IMR-90 (cell line): ENCODE measurements at regions not wholly inside any gene's neighbourhood (a gene's known extent, or its start where the extent isn't known, plus 50 kb on each side); places are given as distances from the start of the nearest gene placed in this dataset.

Experiments used
- ATAC-seq: fragments of 200-7000 bp; cut with Tn5 transposase; 2 replicates; pipeline ENCODE4 v1.9.1; 2020; ENCODE audit warnings: low read depth, mild to moderate bottlenecking, moderate library complexity
- BruUV-seq: library from RNA; stranded (reverse); fragments of 400-500 nt; replicated peaks from 2 replicates; lab custom pipeline; 2021; lab: Mats Ljungman, UMichigan
- CTCF ChIA-PET: fragments of 300-600 bp; formaldehyde crosslinking; extraction: SDS; loops from one replicate; lab custom pipeline; 2021; ENCODE audit warnings: antibody characterized with exemption; lab: Yijun Ruan, JAX
- POLR2A ChIA-PET: fragments of 300-600 bp; sonication (Branson Sonifier 250); formaldehyde crosslinking; loops from one replicate; lab custom pipeline; 2022; ENCODE audit warnings: antibody characterized with exemption; ENCODE audit not compliant: unreplicated experiment; lab: Charles Lee
- DNase-seq: peaks from one replicate; pipeline ENCODE4 v3.0.0; 2013
- H2AFZ ChIP-seq: replicated peaks from 2 replicates; pipeline ENCODE3; 2013; ENCODE audit warnings: low read length, mild to moderate bottlenecking; ENCODE audit not compliant: poor library complexity
- H2AK5ac ChIP-seq: 2 replicates; pipeline ENCODE4 v1.6.1; 2013; ENCODE audit warnings: low read depth, low read length, inconsistent platforms
- H2AK9ac ChIP-seq: replicated peaks from 2 replicates; pipeline ENCODE3; 2013; ENCODE audit warnings: mild to moderate bottlenecking, low read depth, low read length, moderate library complexity; ENCODE audit not compliant: poor library complexity
- H2BK120ac ChIP-seq: 2 replicates; pipeline ENCODE4 v1.6.1; 2013; ENCODE audit warnings: low read depth, low read length, inconsistent platforms
- H2BK15ac ChIP-seq: 3 replicates; pipeline ENCODE4 v1.6.1; 2013; ENCODE audit warnings: low read depth, low read length, inconsistent platforms
- H2BK20ac ChIP-seq: 2 replicates; pipeline ENCODE4 v1.6.1; 2013; ENCODE audit warnings: low read depth, mild to moderate bottlenecking, inconsistent platforms, low read length, moderate library complexity
- H2BK5ac ChIP-seq: 2 replicates; pipeline ENCODE4 v1.6.1; 2013; ENCODE audit warnings: mild to moderate bottlenecking, low read depth, low read length, inconsistent platforms; ENCODE audit not compliant: poor library complexity, severe bottlenecking
- H3K14ac ChIP-seq: replicated peaks from 2 replicates; pipeline ENCODE4 v1.6.1; 2013; ENCODE audit warnings: low read depth, low read length, inconsistent platforms
- H3K18ac ChIP-seq: 2 replicates; pipeline ENCODE4 v1.6.1; 2013; ENCODE audit warnings: low read depth, low read length, control low read depth
- H3K23ac ChIP-seq: 2 replicates; pipeline ENCODE4 v1.6.1; 2013; ENCODE audit warnings: low read depth, low read length, inconsistent platforms
- H3K27ac ChIP-seq: 2 replicates; pipeline ENCODE4 v1.5.1; 2013; ENCODE audit warnings: mild to moderate bottlenecking, control low read depth, low read length; ENCODE audit not compliant: insufficient read depth
- H3K27me3 ChIP-seq: 2 replicates; pipeline ENCODE4 v1.6.1; 2013; ENCODE audit warnings: low read length; ENCODE audit not compliant: control insufficient read depth, insufficient read depth
- H3K36me3 ChIP-seq: 2 replicates; pipeline ENCODE4 v1.6.1; 2013; ENCODE audit warnings: low read length, mixed read lengths; ENCODE audit not compliant: control insufficient read depth, insufficient read depth
- H3K4ac ChIP-seq: 2 replicates; pipeline ENCODE4 v1.6.1; 2013; ENCODE audit warnings: low read depth, low read length, inconsistent platforms
- H3K4me1 ChIP-seq: 2 replicates; pipeline ENCODE4 v1.6.1; 2013; ENCODE audit warnings: low read length, mixed read lengths; ENCODE audit not compliant: control insufficient read depth, insufficient read depth
- H3K4me2 ChIP-seq: 2 replicates; pipeline ENCODE4 v1.6.1; 2013; ENCODE audit warnings: low read depth, mild to moderate bottlenecking, control low read depth, low read length, moderate library complexity
- H3K4me3 ChIP-seq: 2 replicates; pipeline ENCODE4 v1.5.1; 2013; ENCODE audit warnings: low read depth, mild to moderate bottlenecking, control low read depth, low read length, moderate library complexity; ENCODE audit not compliant: insufficient read depth
- H3K56ac ChIP-seq: 2 replicates; pipeline ENCODE4 v1.6.1; 2013; ENCODE audit warnings: low read length, inconsistent platforms; ENCODE audit not compliant: insufficient read depth; ENCODE audit errors: extremely low read depth
- H3K79me1 ChIP-seq, 2 experiments: 2 replicates each; pipeline ENCODE4 v1.6.1; 2013; ENCODE audit warnings: low read length in 2 of 2, inconsistent platforms in 1 of 2, low read depth in 1 of 2
- H3K9ac ChIP-seq: 2 replicates; pipeline ENCODE4 v1.6.1; 2013; ENCODE audit warnings: low read depth, low read length, control low read depth
- H3K9me1 ChIP-seq: 2 replicates; pipeline ENCODE4 v1.6.1; 2013; ENCODE audit warnings: low read length, inconsistent platforms; ENCODE audit not compliant: insufficient read depth
- H3K9me3 ChIP-seq: 2 replicates; pipeline ENCODE4 v1.6.1; 2013; ENCODE audit warnings: low read length; ENCODE audit not compliant: control insufficient read depth, insufficient read depth
- H4K20me1 ChIP-seq: 2 replicates; pipeline ENCODE4 v1.6.1; 2013; ENCODE audit warnings: low read length, inconsistent platforms; ENCODE audit not compliant: insufficient read depth
- H4K5ac ChIP-seq: 2 replicates; pipeline ENCODE4 v1.6.1; 2013; ENCODE audit warnings: mild to moderate bottlenecking, low read depth, low read length, control low read depth
- H4K8ac ChIP-seq, 2 experiments: 2 replicates each; pipeline ENCODE4 v1.6.1; 2013; ENCODE audit warnings: low read depth in 2 of 2, low read length in 2 of 2, control low read depth in 1 of 2, inconsistent platforms in 1 of 2
- H4K91ac ChIP-seq: 2 replicates; pipeline ENCODE4 v1.6.1; 2013; ENCODE audit warnings: low read depth, low read length, inconsistent platforms; ENCODE audit not compliant: insufficient read depth
- BHLHE40 ChIP-seq: fragments of 150-350 bp; IDR thresholded peaks from 2 replicates; pipeline ENCODE4 v1.6.1; 2016; ENCODE audit warnings: mild to moderate bottlenecking, low read depth, low read length
- MXI1 ChIP-seq: IDR thresholded peaks from 2 replicates; pipeline ENCODE4 v1.6.1; 2012; ENCODE audit warnings: low read depth, mild to moderate bottlenecking, low read length, moderate library complexity, borderline replicate concordance
- POLR2A ChIP-seq: IDR thresholded peaks from 2 replicates; pipeline ENCODE4 v1.6.1; 2012; ENCODE audit warnings: mild to moderate bottlenecking, low read depth, low read length
- WGBS, 2 experiments: methylation state at CpG; one replicate each; pipeline versions ENCODE4 v1.1.5 to v1.1.7; 2013; ENCODE audit warnings: missing lambda C conversion rate in 2 of 2; ENCODE audit not compliant: insufficient read length in 1 of 2; ENCODE audit errors: extremely low coverage in 2 of 2; 5-methylcytosine and 5-hydroxymethylcytosine counted together
- dilution Hi-C: fragments of 300-500 bp; cut with HindIII; formaldehyde crosslinking; loops from one replicate; pipeline ENCODE4 v1.14.3; 2018; ENCODE audit warnings: low sequenced_read_pairs; ENCODE audit not compliant: unreplicated experiment
- in situ Hi-C: fragments of 300-500 bp; cut with MboI; formaldehyde crosslinking; loops from 3 replicates; pipeline ENCODE4 v1.14.3; 2019; ENCODE audit warnings: low sequenced_read_pairs, inconsistent platforms, mixed read lengths
- intact Hi-C: fragments of 100-400 bp; cut with micrococcal nuclease; formaldehyde crosslinking; loops from 2 replicates; pipeline ENCODE4 v1.10.0; 2022

GRCh38 chr12:127509066-127509778 lies 757.7 kb upstream of the TMEM132C start:
- peak overlapping the region; percentile 19 for H3K27ac ChIP-seq
- TF ChIP-seq BHLHE40 = peak; percentile 61; the same call in 1 of the 2 replicates
- no peak for TF ChIP-seq MXI1
- TF ChIP-seq POLR2A = no peak
- CTCF ChIA-PET = interaction anchor here (1.7 kb wide), 1 partner anchor 169 kb away, joined by 6 read pairs; no protein-coding TSS in a partner anchor
- H3K4ac ChIP-seq = peak overlapping the region; percentile 52
- no peak overlapping the region for H3K4me3 ChIP-seq
- H3K4me2 ChIP-seq = 0 out of 2 replicates have a peak overlapping the region, but pooled peaks have one; percentile 12
- peaks cover 3% of the 10 kb centered on the region for H3K9me3 ChIP-seq
- BruUV-seq = no TSS peak
- dilution Hi-C loops (no loop called here), intact Hi-C loops (no loop called here), in situ Hi-C loops (no loop called here)
- peak overlapping the region in 1 of 2 experiments; percentile 28; a peak in 1 of 4 replicates for H4K8ac ChIP-seq
- peak overlapping the region; percentile 87 for H2BK5ac ChIP-seq
- 0 out of 2 replicates have a peak overlapping the region, but pooled peaks have one; percentile 30 for H4K5ac ChIP-seq
- H3K4me1 ChIP-seq = peaks cover 3% of the 10 kb centered on the region; the same call in 1 of the 2 replicates
- H3K9me1 ChIP-seq = no peaks in the 10 kb centered on the region
- ATAC-seq (peak; percentile 79), DNase-seq (peak; percentile 89)
- H2BK20ac ChIP-seq = peak overlapping the region; percentile 72
- H2BK15ac ChIP-seq = no peak overlapping the region; the same call in 2 of the 3 replicates
- H4K20me1 ChIP-seq = no peaks in the 10 kb centered on the region
- no peaks in the 10 kb centered on the region for H3K79me1 ChIP-seq
- 0 out of 2 replicates have a peak overlapping the region, but pooled peaks have one; percentile 76 for H3K14ac ChIP-seq
- peak overlapping the region; percentile 70; the same call in 1 of the 2 replicates for H2AK5ac ChIP-seq
- H3K56ac ChIP-seq = no peak overlapping the region
- H4K91ac ChIP-seq = peak overlapping the region; percentile 76
- H3K36me3 ChIP-seq = no peaks in the 10 kb centered on the region
- peak overlapping the region; percentile 59 for H2BK120ac ChIP-seq
- no CpG with 5 or more reads among the region's 6 CpGs for WGBS, 2 experiments
- no peak overlapping the region for H3K9ac ChIP-seq
- no peak overlapping the region for H3K23ac ChIP-seq
- no peaks in the 10 kb centered on the region for H3K27me3 ChIP-seq
- POLR2A ChIA-PET = no interaction called here
- H2AFZ ChIP-seq = peak overlapping the region; percentile 56
- H3K18ac ChIP-seq = peak overlapping the region; percentile 94
- peak overlapping the region; percentile 45 for H2AK9ac ChIP-seq
